ENCODE measurements at regions not wholly inside any gene's neighbourhood (a gene's known extent, or its start where the extent isn't known, plus 50 kb on each side); places are given as distances from the start of the nearest gene placed in this dataset.

DNA sequence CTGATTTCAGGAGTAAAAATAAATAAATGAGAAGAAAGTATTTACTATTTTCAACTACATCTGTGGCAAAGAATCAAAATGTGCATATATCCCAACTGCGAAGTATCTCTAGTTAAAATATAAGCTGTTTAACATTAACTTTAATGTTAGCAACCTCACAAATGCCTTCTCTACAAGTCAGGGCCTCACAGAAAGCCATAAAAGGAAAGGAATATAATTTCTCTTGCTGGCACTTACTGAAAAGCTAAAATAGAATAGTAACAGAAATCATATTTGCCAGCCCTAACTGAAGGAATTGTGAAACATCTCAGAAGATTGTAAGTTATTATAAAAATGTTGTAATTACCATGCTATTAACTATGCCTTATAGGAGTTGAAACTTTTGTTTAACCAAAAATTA, 65.1 kb upstream of the MBNL1 start:
- no peak overlapping the region for H3K9ac ChIP-seq (ENCODE audit: extremely low read depth, insufficient read length, low read length)
- TF ChIP-seq, protein P1, sequence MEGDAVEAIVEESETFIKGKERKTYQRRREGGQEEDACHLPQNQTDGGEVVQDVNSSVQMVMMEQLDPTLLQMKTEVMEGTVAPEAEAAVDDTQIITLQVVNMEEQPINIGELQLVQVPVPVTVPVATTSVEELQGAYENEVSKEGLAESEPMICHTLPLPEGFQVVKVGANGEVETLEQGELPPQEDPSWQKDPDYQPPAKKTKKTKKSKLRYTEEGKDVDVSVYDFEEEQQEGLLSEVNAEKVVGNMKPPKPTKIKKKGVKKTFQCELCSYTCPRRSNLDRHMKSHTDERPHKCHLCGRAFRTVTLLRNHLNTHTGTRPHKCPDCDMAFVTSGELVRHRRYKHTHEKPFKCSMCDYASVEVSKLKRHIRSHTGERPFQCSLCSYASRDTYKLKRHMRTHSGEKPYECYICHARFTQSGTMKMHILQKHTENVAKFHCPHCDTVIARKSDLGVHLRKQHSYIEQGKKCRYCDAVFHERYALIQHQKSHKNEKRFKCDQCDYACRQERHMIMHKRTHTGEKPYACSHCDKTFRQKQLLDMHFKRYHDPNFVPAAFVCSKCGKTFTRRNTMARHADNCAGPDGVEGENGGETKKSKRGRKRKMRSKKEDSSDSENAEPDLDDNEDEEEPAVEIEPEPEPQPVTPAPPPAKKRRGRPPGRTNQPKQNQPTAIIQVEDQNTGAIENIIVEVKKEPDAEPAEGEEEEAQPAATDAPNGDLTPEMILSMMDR (conservative IDR thresholded peaks at IDR 0.05): no peak
- no CpG with 5 or more reads among the region's 1 CpG for WGBS (ENCODE audit: extremely low coverage, insufficient read length, low lambda C conversion rate)
- no peaks in the 10 kb centered on the region for H3K79me1 ChIP-seq (ENCODE audit: insufficient read depth, low read depth, low read length, poor library complexity, severe bottlenecking)
- H3K4me1 ChIP-seq (ENCODE audit: insufficient read depth, low read length): no peaks in the 10 kb centered on the region
- no peaks in the 10 kb centered on the region for H3K9me3 Mint-ChIP-seq
- no peak overlapping the region for H2AFZ ChIP-seq (ENCODE audit: low read length)
- H4K91ac ChIP-seq (ENCODE audit: insufficient read length, low read depth, low read length): no peak overlapping the region
- H2BK120ac ChIP-seq (ENCODE audit: low read depth, low read length, poor library complexity, severe bottlenecking): no peak overlapping the region
- H3K4me1 Mint-ChIP-seq: peaks cover 5 to 25% of the 10 kb centered on the region in 2 experiments
- H3T11ph ChIP-seq (ENCODE audit: low read length): no peak overlapping the region
- H3K27me3 Mint-ChIP-seq (ENCODE audit: low read depth): no peaks in the 10 kb centered on the region
- no peak overlapping the region for H3K27ac ChIP-seq (ENCODE audit: insufficient read length, low read depth, low read length)
- H3K23me2 ChIP-seq (ENCODE audit: insufficient read length, low read depth, low read length, poor library complexity, severe bottlenecking): no peaks in the 10 kb centered on the region
- H3K36me3 Mint-ChIP-seq (ENCODE audit: insufficient read depth in 1 of 3, low read depth in 3 of 3): no peaks in the 10 kb centered on the region
- H3K56ac ChIP-seq (ENCODE audit: insufficient read length, low read depth, low read length): no peak overlapping the region
- no peak overlapping the region for H3K14ac ChIP-seq (ENCODE audit: insufficient read depth, low read length)
- H4K8ac ChIP-seq (replicated peaks; ENCODE audit: insufficient read length, low read depth, low read length): no peak overlapping the region
- no peak overlapping the region for H3K18ac ChIP-seq (ENCODE audit: insufficient read length, low read depth, low read length)
- no peaks in the 10 kb centered on the region for H3K27me3 ChIP-seq (ENCODE audit: insufficient read depth, low read length)
- no peaks in the 10 kb centered on the region for H3K79me2 ChIP-seq (ENCODE audit: insufficient read depth, low read length)
- H2BK12ac ChIP-seq (ENCODE audit: insufficient read length, low read depth, low read length): no peak overlapping the region
- no peak overlapping the region for H3K4ac ChIP-seq (ENCODE audit: low read depth, low read length)
- no peak for DNase-seq
- H2BK20ac ChIP-seq (ENCODE audit: low read depth, low read length, poor library complexity, severe bottlenecking): no peak overlapping the region
- H4K20me1 ChIP-seq (ENCODE audit: control insufficient read depth, insufficient read depth, insufficient read length): no peaks in the 10 kb centered on the region
- H2BK5ac ChIP-seq (ENCODE audit: insufficient read length, low read length): no peak overlapping the region
- no peak overlapping the region for H2BK15ac ChIP-seq (ENCODE audit: low read depth, low read length)
- H3K27ac Mint-ChIP-seq: no peak overlapping the region
- no peak overlapping the region for H3K4me2 ChIP-seq (ENCODE audit: insufficient read depth, insufficient read length, low read length)
- H3K4me3 Mint-ChIP-seq: no peak overlapping the region
- H3K23ac ChIP-seq (ENCODE audit: insufficient read length, low read depth, low read length): no peak overlapping the region
- no peaks in the 10 kb centered on the region for H3K9me3 ChIP-seq (ENCODE audit: control insufficient read depth, low read depth, low read length)
- no peak overlapping the region for H2AK5ac ChIP-seq (ENCODE audit: insufficient read length, low read length)
- no peak overlapping the region for H4K5ac ChIP-seq (ENCODE audit: insufficient read length, low read depth, low read length)

Data from H9 (cell line).